ENCODE measurements at regions not wholly inside any gene's neighbourhood (a gene's known extent, or its start where the extent isn't known, plus 50 kb on each side); places are given as distances from the start of the nearest gene placed in this dataset.

- TF ChIP-seq POLR2AphosphoS5 (IDR thresholded peaks at IDR 0.05; ENCODE audit: low read depth, low read length): no peak
- TF ChIP-seq SMC3 (IDR thresholded peaks at IDR 0.05; ENCODE audit: low read depth, low read length): no peak
- no peak for TF ChIP-seq REST (IDR thresholded peaks at IDR 0.05; ENCODE audit: low read depth, low read length)
- TF ChIP-seq RCOR1 (IDR thresholded peaks at IDR 0.05; ENCODE audit: low read length): no peak
- no peak for TF ChIP-seq CTCF (IDR thresholded peaks at IDR 0.05)
- no peak for TF ChIP-seq MXI1 (IDR thresholded peaks at IDR 0.05; ENCODE audit: low read depth, low read length)
- no peak for TF ChIP-seq RAD21 (IDR thresholded peaks at IDR 0.05; ENCODE audit: low read length)
- TF ChIP-seq CHD2 (IDR thresholded peaks at IDR 0.05; ENCODE audit: low read length, partially characterized antibody): no peak
- TF ChIP-seq GABPA (IDR thresholded peaks at IDR 0.05; ENCODE audit: low read depth): no peak
- TF ChIP-seq MEF2A (IDR thresholded peaks at IDR 0.05; ENCODE audit: borderline replicate concordance, low read depth): no peak
- no peak for TF ChIP-seq PBX3 (IDR thresholded peaks at IDR 0.05)
- TF ChIP-seq USF2 (IDR thresholded peaks at IDR 0.05; ENCODE audit: borderline replicate concordance, low read depth, low read length): no peak
- TF ChIP-seq MAX (IDR thresholded peaks at IDR 0.05; ENCODE audit: low read depth): no peak
- no peak for TF ChIP-seq ELF1 (IDR thresholded peaks at IDR 0.05)
Observed at GRCh38 chr13:22168437-22169190, 497.7 kb downstream of the FGF9 start.

All from SK-N-SH (cell line).